Hippocampal formation (tissue), 2 donors: ENCODE measurements at regions not wholly inside any gene's neighbourhood (a gene's known extent, or its start where the extent isn't known, plus 50 kb on each side); places are given as distances from the start of the nearest gene placed in this dataset.

Source experiments
- DNase-seq, 2 donors: peaks; one replicate each; lab custom pipeline; 2025; lab: John Stamatoyannopoulos, UW

DNA sequence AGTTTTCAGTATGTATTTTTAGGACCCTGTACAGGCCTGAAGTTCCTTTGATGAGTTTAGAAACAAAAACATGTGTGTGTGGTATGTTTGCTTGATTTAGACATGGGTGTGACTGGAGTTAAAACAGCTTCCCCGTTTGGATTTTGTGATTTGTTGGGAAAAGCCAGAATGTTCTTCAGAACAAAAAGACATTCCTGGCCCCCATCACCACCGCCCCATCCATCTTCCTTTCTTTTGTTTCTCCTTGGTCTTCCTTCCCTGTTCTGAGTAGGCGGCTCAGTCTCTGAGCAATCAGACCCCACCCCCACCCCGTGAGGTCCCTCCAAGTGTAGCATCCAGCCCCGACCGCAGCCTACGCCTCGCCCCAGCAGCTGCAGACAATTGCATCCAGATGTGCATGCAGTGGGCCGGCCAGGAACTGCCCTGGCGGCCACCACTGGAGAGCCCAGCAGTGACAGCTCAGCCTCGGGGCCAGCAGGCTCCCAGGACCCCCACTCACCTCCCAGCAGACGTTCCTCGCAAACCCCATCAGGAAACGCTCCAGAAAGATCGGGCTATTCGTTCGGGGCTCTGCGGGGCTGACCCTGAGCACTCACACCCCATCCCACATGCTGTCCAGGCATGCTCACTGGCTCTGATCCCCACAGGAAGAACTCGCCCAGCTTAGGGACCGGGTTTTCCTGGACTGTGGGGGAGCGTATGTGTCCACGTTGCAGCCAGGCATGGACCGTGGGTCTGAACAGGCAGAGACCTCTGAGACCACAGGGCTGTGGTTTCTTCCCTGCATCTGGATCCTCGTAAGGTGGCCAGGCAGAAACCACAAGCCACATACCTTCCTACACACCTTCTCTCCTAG lies 99.8 kb upstream of the CDH5 start:
- no peak for DNase-seq

GRCh38 chr16:66265556-66266141 lies 100.8 kb upstream of the CDH5 start:
- DNase-seq, result no peak

GRCh38 chr16:66265048-66265415 lies 101.5 kb upstream of the CDH5 start:
- DNase-seq, result no peak

GRCh38 chr16:66264311-66265047 lies 102.0 kb upstream of the CDH5 start:
- no peak for DNase-seq

GRCh38 chr16:66263973-66264310 lies 102.5 kb upstream of the CDH5 start:
- no peak for DNase-seq

GRCh38 chr16:66263168-66263972 lies 103.1 kb upstream of the CDH5 start:
- DNase-seq, result no peak

DNA sequence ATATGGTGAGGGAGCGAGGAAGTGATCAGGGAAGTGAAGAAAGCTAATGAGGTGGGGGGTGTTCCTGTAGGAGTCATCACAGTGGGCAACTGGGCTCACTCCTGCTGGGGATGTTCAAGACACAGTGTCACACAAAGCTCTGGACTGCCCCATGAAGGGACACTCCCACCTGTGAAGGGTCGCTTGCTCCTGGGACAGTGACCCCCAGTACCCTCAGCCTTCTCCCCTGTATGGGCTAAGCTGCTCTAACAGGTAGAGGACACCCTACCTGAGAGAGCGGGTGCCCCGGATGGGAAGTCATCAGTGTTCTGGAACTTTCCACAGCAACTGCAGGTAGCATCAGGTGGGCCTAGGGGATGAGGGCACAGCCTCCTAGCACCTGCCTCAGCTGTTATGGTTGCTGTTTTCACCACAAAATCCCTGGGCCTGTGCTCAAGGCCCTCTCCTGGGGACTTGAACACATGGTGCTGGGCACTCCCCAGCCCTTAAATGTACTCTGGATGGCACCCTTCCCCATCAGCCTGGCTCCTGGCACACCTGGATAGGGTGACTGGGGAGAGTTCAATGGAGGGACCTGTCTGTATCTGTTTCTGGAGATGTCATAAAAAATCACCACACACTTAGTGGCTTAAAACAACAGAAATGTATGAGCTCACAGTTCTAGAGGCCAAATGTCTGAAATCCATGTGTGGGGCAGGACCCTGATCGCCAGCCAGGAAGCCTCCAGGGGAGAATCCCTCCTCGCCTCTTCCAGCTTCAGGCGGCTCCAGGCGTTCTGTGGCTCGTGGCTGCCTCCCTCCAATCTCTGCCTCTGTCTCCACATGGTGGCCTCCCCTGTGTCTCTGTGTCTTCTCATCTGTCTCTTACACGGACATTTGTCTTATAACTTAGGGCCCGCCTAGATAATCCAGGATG lies 104.0 kb upstream of the CDH5 start:
- DNase-seq, result no peak

DNA sequence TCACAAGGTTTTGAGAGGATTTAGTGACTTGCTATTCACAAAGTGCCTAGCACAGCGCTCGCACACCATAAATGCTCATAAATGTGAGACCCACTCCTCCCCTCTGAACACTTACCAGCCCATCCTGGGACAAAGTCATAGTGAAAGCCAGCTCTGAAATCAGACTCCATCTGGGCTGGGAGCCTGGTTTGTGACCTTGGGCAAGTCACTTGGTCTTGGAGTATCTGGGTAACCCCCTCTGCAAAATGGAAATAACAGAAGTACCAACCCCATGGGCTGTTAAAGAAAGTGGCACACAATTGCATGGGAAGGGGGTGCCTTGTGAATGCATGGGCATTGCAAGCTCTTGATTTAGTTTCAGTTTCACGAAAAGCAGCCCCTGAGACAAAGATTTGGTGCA lies 104.7 kb upstream of the CDH5 start:
- no peak for DNase-seq

DNA sequence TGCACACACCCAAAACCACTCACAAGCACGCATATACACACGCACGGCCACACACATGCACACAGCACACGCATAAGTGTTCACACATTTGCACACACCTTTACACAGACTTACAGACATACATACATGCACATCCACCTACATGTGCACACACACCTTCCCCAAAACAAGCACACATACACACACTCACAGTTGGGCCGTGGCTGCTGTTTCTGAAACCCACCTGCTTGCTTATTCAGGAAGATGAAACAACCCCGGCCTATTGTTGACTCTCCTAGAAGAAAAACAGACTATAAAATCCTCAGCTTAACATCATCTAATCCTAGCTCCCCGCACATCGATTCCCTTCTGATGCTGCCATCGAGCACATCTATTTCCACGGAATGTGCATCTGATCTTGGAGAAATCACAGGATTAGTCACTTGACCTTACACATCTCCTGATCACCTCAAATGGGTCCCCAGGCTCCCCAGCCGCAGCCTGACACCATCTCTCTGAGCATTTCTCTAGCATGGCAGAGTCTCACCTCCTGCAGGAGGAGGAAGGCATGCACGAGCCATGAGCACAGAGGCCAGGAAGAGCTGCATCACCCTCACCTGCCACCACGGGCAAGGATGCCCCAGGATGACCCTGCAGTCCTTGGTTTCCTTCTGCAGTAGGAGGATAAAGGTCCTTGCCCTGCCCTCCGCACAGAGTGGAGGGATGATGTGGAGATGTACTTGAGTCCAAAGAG lies 105.8 kb upstream of the CDH5 start:
- DNase-seq, result no peak

GRCh38 chr16:66258916-66259845 lies 107.3 kb upstream of the CDH5 start:
- no peak for DNase-seq

DNA sequence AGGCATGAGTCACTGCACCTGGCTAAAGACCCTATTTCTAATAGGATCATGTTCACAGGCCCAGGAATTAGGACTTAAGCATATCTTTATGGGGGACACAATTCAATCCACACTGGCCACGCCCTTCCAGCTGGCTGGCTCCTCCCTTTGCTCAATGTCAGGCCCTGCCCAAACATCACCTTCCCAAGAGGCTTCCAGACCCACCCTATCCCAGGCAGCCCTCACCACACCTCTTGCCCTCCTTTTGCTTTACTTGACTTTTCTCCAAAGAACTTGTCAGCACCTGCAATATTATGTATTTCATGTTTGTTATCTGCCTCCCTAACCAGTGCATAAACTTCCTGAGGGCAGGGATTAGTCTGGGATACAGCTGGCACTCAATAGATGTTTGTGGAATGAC lies 109.6 kb upstream of the CDH5 start:
- DNase-seq, result no peak

- no peak for DNase-seq
Observed at GRCh38 chr16:66255647-66256046, 110.8 kb upstream of the CDH5 start.

GRCh38 chr16:66254751-66255150 lies 111.7 kb upstream of the CDH5 start:
- no peak for DNase-seq

- no peak for DNase-seq
Observed at GRCh38 chr16:66254106-66254505, 112.4 kb upstream of the CDH5 start.

GRCh38 chr16:66251476-66252160 lies 114.9 kb upstream of the CDH5 start:
- DNase-seq, result no peak

GRCh38 chr16:66250686-66251431 lies 115.6 kb upstream of the CDH5 start:
- DNase-seq, result peak; percentile 64

DNA sequence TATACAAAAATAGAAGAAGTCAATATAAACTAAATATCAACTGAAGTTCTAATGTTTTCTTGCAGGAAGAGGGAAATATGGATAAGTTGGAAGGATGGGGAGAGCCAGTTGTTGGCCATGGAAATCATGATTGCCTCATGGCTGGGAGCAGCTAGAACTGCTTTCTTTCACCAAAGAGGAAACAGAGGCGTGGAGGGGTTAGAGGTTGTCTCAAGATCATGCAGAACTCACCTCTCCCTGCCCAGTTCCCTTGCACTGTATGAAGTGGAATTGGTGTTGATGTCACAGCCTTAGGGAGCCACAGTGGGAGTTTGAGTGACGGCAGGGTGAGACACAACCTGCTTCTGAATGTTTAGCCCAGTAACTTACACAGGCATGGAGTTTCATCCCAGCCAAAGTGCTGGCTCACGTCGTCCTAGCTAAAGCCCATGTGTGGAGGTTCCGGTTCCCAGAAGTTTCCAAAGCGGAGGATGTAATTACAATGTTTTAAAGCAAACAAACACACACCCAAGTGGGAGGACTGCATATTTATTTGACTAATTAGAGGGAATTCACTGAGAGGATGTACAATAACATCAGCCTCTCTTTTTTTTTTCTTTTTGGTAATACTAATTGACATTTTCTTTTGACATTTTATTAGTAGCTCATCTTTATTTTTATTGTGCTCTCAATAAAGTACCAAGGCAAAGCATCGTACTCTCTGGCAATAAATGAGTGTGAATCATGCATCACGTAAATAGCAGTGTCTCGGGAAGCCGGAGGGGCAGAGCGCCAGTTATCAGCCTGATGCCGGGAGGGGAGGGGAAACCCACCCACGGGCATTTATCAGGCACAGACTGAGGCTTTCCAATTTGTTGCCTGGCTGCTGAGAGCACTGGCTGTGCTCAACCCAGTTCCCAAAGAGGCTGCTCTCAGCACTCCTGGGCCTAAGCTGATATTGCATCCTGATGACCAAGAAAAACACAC lies 118.7 kb upstream of the CDH5 start:
- peak in 1 of 2 donors; percentile 21 for DNase-seq
